H9 (cell line): ENCODE measurements at regions not wholly inside any gene's neighbourhood (a gene's known extent, or its start where the extent isn't known, plus 50 kb on each side); places are given as distances from the start of the nearest gene placed in this dataset.

ENCODE experiments used
- DNase-seq: peaks from one replicate; pipeline ENCODE4 v3.0.0-alpha.2; 2017
- H2AFZ ChIP-seq: one replicate; pipeline ENCODE4 v1.6.1; 2013; ENCODE audit warnings: mild to moderate bottlenecking, low read length, control low read depth, moderate library complexity
- H2AK5ac ChIP-seq: 2 replicates; pipeline ENCODE4 v1.6.1; 2013; ENCODE audit warnings: low read length, control low read depth, mixed read lengths; ENCODE audit not compliant: insufficient read length
- H2BK120ac ChIP-seq: one replicate; pipeline ENCODE4 v1.6.1; 2013; ENCODE audit warnings: low read depth, mild to moderate bottlenecking, low read length, control low read depth, inconsistent platforms; ENCODE audit not compliant: poor library complexity, severe bottlenecking
- H2BK12ac ChIP-seq: 2 replicates; pipeline ENCODE4 v1.6.1; 2013; ENCODE audit warnings: low read length, control low read depth, mixed read lengths, low read depth; ENCODE audit not compliant: insufficient read length
- H2BK15ac ChIP-seq: 2 replicates; pipeline ENCODE4 v1.6.1; 2013; ENCODE audit warnings: low read depth, low read length, control low read depth
- H2BK20ac ChIP-seq: one replicate; pipeline ENCODE4 v1.6.1; 2013; ENCODE audit warnings: low read depth, mild to moderate bottlenecking, low read length, control low read depth, inconsistent platforms; ENCODE audit not compliant: poor library complexity, severe bottlenecking
- H2BK5ac ChIP-seq: 2 replicates; pipeline ENCODE4 v1.6.1; 2013; ENCODE audit warnings: low read length, control low read depth, mixed read lengths; ENCODE audit not compliant: insufficient read length
- H3K14ac ChIP-seq: 2 replicates; pipeline ENCODE4 v1.6.1; 2013; ENCODE audit warnings: low read length, control low read depth; ENCODE audit not compliant: insufficient read depth
- H3K18ac ChIP-seq: 2 replicates; pipeline ENCODE4 v1.6.1; 2013; ENCODE audit warnings: low read depth, mild to moderate bottlenecking, mixed read lengths, low read length, control low read depth; ENCODE audit not compliant: insufficient read length
- H3K23ac ChIP-seq: 2 replicates; pipeline ENCODE4 v1.6.1; 2013; ENCODE audit warnings: low read length, control low read depth, mixed read lengths, low read depth; ENCODE audit not compliant: insufficient read length
- H3K23me2 ChIP-seq: 2 replicates; pipeline ENCODE4 v1.6.1; 2013; ENCODE audit warnings: low read depth, mild to moderate bottlenecking, mixed read lengths, low read length, control low read depth; ENCODE audit not compliant: insufficient read length, poor library complexity, severe bottlenecking
- H3K27ac ChIP-seq: 2 replicates; pipeline ENCODE4 v1.5.1; 2013; ENCODE audit warnings: low read length, control low read depth, mixed read lengths, low read depth; ENCODE audit not compliant: insufficient read length
- H3K27me3 ChIP-seq: 2 replicates; pipeline ENCODE4 v1.6.1; 2013; ENCODE audit warnings: low read length, control low read depth, inconsistent platforms; ENCODE audit not compliant: insufficient read depth
- H3K4ac ChIP-seq: 2 replicates; pipeline ENCODE4 v1.6.1; 2013; ENCODE audit warnings: low read depth, mild to moderate bottlenecking, control low read depth, inconsistent platforms, low read length, moderate library complexity
- H3K4me1 ChIP-seq: 2 replicates; pipeline ENCODE4 v1.6.1; 2013; ENCODE audit warnings: low read length, control low read depth, inconsistent platforms; ENCODE audit not compliant: insufficient read depth
- H3K4me2 ChIP-seq: 2 replicates; pipeline ENCODE4 v1.6.1; 2013; ENCODE audit warnings: low read length, control low read depth, mixed read lengths; ENCODE audit not compliant: insufficient read length, insufficient read depth
- H3K56ac ChIP-seq: 2 replicates; pipeline ENCODE4 v1.6.1; 2013; ENCODE audit warnings: low read depth, mild to moderate bottlenecking, mixed read lengths, low read length, control low read depth; ENCODE audit not compliant: insufficient read length
- H3K79me1 ChIP-seq: 2 replicates; pipeline ENCODE4 v1.6.1; 2013; ENCODE audit warnings: low read depth, mild to moderate bottlenecking, moderate library complexity, low read length, control low read depth, inconsistent platforms; ENCODE audit not compliant: insufficient read depth, poor library complexity, severe bottlenecking
- H3K79me2 ChIP-seq: 2 replicates; pipeline ENCODE4 v1.6.1; 2013; ENCODE audit warnings: low read length, control low read depth, inconsistent platforms; ENCODE audit not compliant: insufficient read depth
- H3K9ac ChIP-seq: 2 replicates; pipeline ENCODE4 v1.6.1; 2013; ENCODE audit warnings: low read length, control low read depth, mixed read lengths; ENCODE audit not compliant: insufficient read length; ENCODE audit errors: extremely low read depth
- H3K9me3 ChIP-seq: one replicate; pipeline ENCODE4 v1.6.1; 2013; ENCODE audit warnings: low read depth, low read length, inconsistent platforms; ENCODE audit not compliant: control insufficient read depth
- H3T11ph ChIP-seq: one replicate; pipeline ENCODE4 v1.6.1; 2013; ENCODE audit warnings: mild to moderate bottlenecking, low read length, control low read depth, inconsistent platforms
- H4K20me1 ChIP-seq: one replicate; pipeline ENCODE4 v1.6.1; 2013; ENCODE audit not compliant: control insufficient read depth, insufficient read length, insufficient read depth
- H4K5ac ChIP-seq: 2 replicates; pipeline ENCODE4 v1.6.1; 2013; ENCODE audit warnings: low read depth, mild to moderate bottlenecking, mixed read lengths, low read length, control low read depth; ENCODE audit not compliant: insufficient read length
- H4K8ac ChIP-seq: replicated peaks from 2 replicates; pipeline ENCODE4 v1.6.1; 2013; ENCODE audit warnings: low read length, control low read depth, mixed read lengths, low read depth; ENCODE audit not compliant: insufficient read length
- H4K91ac ChIP-seq: 2 replicates; pipeline ENCODE4 v1.6.1; 2013; ENCODE audit warnings: low read depth, mild to moderate bottlenecking, moderate library complexity, mixed read lengths, low read length, control low read depth; ENCODE audit not compliant: insufficient read length
- H3K27ac Mint-ChIP-seq, 3 experiments: 2 replicates in 2 of 3; 3 replicates in 1 of 3; pipeline ENCODE4 v1.8.0; 2020 to 2021; ENCODE audit warnings: mixed read lengths in 3 of 3, mild to moderate bottlenecking in 1 of 3, moderate library complexity in 1 of 3
- H3K27me3 Mint-ChIP-seq: 2 replicates; pipeline ENCODE4 v1.8.0; 2021; ENCODE audit warnings: low read depth, mild to moderate bottlenecking, moderate library complexity, mixed read lengths
- H3K36me3 Mint-ChIP-seq, 3 experiments: 2 replicates in 2 of 3; 3 replicates in 1 of 3; pipeline ENCODE4 v1.8.0; 2020 to 2021; ENCODE audit warnings: low read depth in 3 of 3, mixed read lengths in 3 of 3; ENCODE audit not compliant: insufficient read depth in 1 of 3
- H3K4me1 Mint-ChIP-seq, 2 experiments: 2 replicates each; pipeline ENCODE4 v1.8.0; 2020; ENCODE audit warnings: mixed read lengths in 2 of 2
- H3K4me3 Mint-ChIP-seq, 2 experiments: 2 replicates in 1 of 2; 3 replicates in 1 of 2; pipeline ENCODE4 v1.8.0; 2020 to 2021; ENCODE audit warnings: mild to moderate bottlenecking in 2 of 2, mixed read lengths in 2 of 2, moderate library complexity in 1 of 2
- H3K9me3 Mint-ChIP-seq, 2 experiments: 2 replicates in 1 of 2; 3 replicates in 1 of 2; pipeline ENCODE4 v1.8.0; 2020; ENCODE audit warnings: mild to moderate bottlenecking in 2 of 2, mixed read lengths in 2 of 2, moderate library complexity in 1 of 2
- CTCF ChIP-seq: fragments of 200-600 bp; sonication (generic); conservative IDR thresholded peaks from 3 replicates; pipeline ENCODE4 v1.8.0; 2021; ENCODE audit warnings: antibody characterized with exemption, mild to moderate bottlenecking
- WGBS: extraction: QIAGEN DNeasy Blood & Tissue Kit; methylation state at CpG from one replicate; pipeline ENCODE4 v1.1.7; 2013; ENCODE audit warnings: missing lambda C conversion rate, low lambda C conversion rate, mixed read lengths; ENCODE audit not compliant: insufficient read length; ENCODE audit errors: extremely low coverage; 5-methylcytosine and 5-hydroxymethylcytosine counted together

GRCh38 chr3:124282751-124283651 is 291.1 kb upstream of the ROPN1 start:
- Histone ChIP-seq H3K9me3 (no peaks in the 10 kb centered on the region), H4K91ac (no peak overlapping the region), H2BK20ac (no peak overlapping the region), H2AK5ac (no peak overlapping the region), H3T11ph (no peak overlapping the region), H3K4ac (no peak overlapping the region), H3K27me3 (no peaks in the 10 kb centered on the region), H3K27ac (no peak overlapping the region), H3K56ac (no peak overlapping the region), H2BK12ac (no peak overlapping the region), H2AFZ (no peak overlapping the region), H4K5ac (no peak overlapping the region), H3K79me2 (no peaks in the 10 kb centered on the region), H4K20me1 (peaks cover 3% of the 10 kb centered on the region), H3K79me1 (no peaks in the 10 kb centered on the region), H4K8ac (no peak overlapping the region), H3K14ac (no peak overlapping the region), H3K23ac (no peak overlapping the region), H3K9ac (no peak overlapping the region), H3K23me2 (no peaks in the 10 kb centered on the region), H2BK120ac (no peak overlapping the region), H2BK15ac (no peak overlapping the region), H3K4me2 (no peak overlapping the region), H3K4me1 (no peaks in the 10 kb centered on the region), H3K18ac (no peak overlapping the region), H2BK5ac (no peak overlapping the region)
- no peak overlapping the region for H3K4me3 Mint-ChIP-seq
- H3K36me3 Mint-ChIP-seq: no peaks in the 10 kb centered on the region
- H3K27me3 Mint-ChIP-seq: no peaks in the 10 kb centered on the region
- WGBS: no CpG with 5 or more reads among the region's 3 CpGs
- H3K4me1 Mint-ChIP-seq: peaks cover 4% of the 10 kb centered on the region in 2 experiments
- TF ChIP-seq CTCF: no peak
- no peaks in the 10 kb centered on the region for H3K9me3 Mint-ChIP-seq
- no peak overlapping the region for H3K27ac Mint-ChIP-seq
- no peak for DNase-seq
